ENCODE measurements at regions not wholly inside any gene's neighbourhood (a gene's known extent, or its start where the extent isn't known, plus 50 kb on each side); places are given as distances from the start of the nearest gene placed in this dataset.
"Not testable (repeated sequence)": the region's sequence is repeated elsewhere in the genome, so short reads cannot be mapped to it uniquely, and the experiment has no call there.

DNA sequence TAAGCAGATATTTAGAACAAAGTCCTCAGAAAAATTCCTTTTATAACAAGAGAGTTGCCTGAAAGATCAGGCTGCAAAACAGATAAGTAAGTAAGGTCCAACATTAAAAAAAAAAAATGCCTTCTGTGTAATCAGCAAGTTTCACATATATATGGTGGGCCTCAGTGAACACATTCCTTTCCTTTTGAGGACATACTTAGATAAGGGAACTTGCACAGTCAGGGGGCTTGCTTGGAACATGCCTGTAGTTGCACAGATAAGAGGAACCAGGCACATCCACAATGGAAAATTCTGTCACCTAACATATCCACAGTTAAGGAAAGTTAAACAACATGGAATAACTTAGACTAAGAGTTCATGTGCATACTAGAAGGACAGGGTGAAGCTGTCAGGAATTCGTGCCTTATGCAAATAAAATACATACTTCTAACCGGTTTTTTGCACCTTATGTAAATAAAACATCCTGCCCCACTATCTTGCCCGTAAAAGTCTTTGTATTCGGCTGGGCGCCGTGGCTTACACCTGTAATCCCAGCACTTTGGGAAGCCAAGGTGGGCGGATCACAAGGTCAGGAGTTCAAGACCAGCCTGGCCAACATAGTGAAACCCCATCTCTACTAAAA lies 257.3 kb downstream of the ZNF33B start:
- DNase-seq (ENCODE audit: extremely low read depth, low read depth, low spot score): no peak

DNA sequence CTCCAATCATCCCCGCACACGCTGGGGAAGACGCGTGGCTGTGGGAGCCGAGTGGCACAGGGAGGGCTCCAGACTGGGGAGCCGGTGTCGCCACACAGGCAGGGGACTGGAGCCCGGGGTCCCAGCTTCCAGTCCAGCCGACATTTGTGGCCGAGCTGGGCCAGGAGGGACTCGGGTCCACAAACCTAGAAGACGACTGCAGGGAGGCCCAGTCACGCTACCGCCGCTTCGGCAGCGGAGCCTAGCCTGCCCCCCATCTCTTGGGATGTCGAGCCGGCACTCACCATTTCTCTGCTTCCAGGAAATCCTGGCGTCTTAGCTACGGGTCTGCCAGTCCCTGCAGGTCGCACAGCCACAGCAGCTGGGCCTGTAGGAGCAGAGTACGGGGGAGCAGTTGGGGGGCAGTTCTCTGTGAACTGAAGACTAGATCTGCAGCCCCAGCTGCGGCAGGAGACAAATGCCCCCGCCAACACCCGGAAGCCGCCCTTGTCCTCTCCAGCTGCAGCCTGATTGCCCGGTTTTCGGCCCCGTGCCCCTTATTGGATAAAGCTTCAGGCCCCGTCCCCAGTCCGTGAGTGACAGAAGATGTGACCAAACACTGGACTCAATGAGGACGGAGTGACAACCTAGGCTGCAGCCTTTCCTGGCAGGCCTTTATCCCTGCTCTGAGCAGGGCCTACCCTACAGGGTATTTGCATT lies 270.7 kb downstream of the ZNF33B start:
- DNase-seq (ENCODE audit: extremely low read depth, low read depth, low spot score): peak; percentile 0

DNA sequence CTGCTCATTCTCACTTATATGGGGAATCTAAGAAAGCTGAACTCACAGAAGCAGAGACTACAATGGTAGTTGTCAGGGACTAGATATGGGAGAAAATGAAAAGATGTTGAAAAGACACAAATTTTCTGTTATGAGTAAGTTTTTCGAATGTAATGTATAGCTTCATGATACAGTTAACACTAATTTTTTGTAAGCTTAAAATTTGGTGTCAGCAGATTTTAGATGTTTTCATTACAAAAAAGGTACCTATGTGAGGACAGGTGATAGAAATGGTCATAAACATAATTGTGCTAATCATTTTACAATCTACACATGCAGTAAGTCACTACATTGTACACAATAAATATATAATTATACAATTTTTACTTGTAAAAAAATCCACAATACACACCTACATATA lies 286.6 kb downstream of the ZNF33B start:
- DNase-seq (ENCODE audit: extremely low read depth, low read depth, low spot score): no peak

DNA sequence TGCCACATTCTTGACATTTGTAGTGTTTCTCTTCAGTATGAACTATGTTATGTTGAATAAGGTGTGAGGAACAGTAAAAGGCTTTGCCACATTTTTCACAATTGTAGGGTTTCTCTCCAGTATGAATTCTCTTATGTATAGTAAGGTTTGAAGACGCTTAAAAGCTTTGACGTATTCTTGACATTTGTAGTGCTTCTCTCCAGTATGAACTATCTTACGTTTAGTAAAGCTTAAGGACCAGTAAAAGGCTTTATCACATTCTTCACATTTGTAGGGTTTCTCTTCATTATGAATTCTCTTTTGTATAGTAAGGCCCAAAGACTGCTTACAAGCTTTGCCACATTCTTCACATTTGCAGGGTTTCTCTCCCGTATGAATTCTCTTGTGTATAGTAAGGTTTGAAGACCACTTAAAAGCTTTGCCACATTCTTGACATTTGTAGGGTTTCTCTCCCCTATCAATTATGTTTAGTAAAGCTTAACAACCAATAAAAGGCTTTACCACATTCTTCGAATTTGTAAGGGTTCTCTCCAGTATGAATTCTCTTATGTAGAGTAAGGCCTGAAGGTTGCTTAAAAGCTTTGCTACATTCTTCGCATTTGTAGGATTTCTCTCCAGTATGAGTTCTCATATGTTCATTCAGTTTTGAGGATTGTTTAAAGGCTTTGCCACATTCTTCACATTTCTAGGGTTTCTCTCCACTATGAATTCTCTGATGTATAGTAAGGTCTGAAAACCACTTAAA lies 301.6 kb downstream of the ZNF33B start:
- not testable (repeated sequence) for DNase-seq (ENCODE audit: extremely low read depth, low read depth, low spot score)

DNA sequence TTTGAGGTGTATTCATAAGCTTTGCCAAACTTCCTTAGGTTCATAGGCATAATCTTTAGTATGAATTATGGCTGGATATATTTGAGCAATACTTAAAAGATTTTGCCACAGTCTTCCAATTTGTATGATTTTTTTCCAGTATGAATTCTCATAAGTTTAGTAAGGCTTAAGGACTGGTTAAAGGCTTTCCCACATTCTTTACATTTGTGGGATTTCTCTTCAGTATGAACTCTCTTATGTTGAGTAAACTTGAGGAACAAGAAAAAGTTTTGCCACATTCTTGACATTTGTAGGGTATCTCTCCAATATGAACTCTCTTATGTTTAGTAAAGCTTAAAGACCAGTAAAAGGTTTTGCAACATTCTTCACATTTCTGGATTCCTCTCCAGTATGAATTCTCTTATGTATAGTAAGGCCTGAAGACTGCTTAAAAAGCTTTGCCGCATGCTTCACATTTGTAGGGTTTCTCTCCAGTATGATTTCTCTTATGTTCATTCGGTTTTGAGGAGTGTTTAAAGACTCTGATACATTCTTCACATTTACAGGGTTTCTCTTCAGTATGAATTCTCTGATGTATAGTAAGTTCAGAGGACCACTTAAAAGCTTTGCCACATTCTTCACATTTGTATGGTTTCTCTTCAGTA lies 302.6 kb downstream of the ZNF33B start:
- not testable (repeated sequence) for DNase-seq (ENCODE audit: extremely low read depth, low read depth, low spot score)

DNA sequence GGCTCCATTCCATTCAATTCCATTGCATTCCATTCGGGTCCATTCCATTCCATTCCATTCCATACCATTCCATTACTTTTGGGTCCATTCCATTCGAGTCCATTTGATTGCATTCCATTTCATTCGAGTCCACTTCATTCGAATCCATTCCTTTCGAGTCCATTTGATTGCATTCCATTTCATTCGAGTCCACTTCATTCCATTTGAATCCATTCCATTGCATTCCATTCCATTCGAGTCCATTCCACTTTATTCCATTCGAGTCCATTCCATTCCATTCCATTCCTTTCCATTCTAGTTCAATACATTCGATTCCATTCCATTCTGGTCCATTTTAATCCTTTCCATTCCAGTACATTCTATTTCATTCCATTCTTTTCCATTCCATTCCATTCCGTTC lies 334.0 kb downstream of the ZNF33B start:
- no peak for DNase-seq (ENCODE audit: extremely low read depth, low read depth, low spot score)

DNA sequence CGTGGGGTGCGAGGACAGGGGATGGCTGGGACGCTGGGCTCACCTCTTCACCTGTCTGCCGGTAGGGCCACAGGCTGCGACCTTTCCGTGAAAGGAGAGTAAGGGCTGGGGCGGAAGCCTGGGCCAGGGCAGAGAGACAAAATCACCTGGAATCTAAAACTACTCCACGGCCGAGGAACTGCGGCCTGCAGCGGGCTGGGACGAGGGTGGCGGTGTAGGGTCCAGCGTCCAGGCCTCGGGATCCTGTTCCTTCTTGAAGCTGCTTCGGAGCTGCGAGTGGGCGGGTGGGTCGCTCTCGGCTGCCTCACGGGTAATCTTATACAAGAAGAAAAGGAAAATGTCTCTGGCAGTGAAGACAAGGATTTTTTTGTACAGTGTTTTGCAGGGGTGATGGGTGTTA lies 356.5 kb downstream of the ZNF33B start:
- DNase-seq (ENCODE audit: extremely low read depth, low read depth, low spot score): not testable (repeated sequence)

DNA sequence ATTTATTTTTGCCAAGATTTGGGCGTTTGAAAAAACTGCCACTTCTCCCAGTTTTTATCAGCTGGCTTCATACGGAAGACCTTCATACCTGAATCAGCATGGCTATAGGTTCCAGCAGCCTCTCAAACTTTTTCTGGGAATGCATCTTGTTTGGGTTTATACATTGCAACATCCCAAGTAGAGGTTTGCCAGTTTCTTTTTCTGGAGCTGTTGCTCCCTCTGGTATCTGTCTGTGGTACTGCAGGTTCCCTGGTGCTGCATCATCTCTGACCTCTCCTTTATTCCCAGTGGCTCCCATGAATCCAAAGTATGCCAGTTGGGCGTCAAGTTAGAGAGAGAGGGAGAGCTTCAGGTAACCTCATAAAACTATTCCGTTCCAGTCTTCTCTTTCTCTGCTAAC lies 368.6 kb downstream of the ZNF33B start:
- DNase-seq (ENCODE audit: extremely low read depth, low read depth, low spot score): not testable (repeated sequence)

DNA sequence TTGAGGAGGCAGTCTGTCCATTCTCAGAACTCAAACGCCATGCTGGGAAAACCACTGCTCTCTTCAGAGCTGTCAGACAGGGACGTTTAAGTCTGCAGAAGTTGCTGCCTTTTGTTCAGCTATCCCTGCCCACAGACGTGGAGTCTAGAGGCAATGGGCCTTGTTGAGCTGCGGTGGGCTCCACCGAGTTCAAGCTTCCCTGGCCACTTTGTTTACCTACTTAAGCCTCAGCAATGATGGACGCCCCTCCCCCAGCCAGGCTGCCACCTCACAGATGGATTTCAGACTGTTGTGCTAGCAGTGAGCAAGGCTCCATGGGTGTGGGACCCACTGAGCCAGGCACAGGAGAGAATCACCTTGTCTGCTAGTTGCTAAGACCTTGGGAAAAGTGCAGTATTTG lies 375.1 kb downstream of the ZNF33B start:
- not testable (repeated sequence) for DNase-seq (ENCODE audit: extremely low read depth, low read depth, low spot score)

DNA sequence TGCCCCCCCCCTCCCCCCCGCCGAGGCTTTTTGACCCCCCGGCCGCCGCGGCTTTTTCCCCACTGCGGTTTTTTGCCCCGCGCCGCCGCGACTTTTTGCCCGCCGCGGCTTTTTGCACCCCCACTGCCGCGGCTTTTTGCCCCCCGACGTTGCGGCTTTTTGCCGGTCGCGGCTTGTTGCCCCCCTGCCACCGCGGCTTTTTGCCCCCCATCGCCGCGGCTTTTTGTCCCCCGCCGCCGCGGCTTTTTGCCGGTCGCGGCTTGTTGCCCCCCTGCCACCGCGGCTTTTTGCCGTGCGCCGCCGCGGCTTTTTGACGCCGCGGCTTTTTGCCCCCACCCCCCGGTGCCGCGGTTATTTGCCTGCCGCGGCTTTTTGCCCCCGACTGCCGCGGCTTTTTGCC lies 395.4 kb downstream of the ZNF33B start:
- DNase-seq (ENCODE audit: extremely low read depth, low read depth, low spot score): not testable (repeated sequence)

DNA sequence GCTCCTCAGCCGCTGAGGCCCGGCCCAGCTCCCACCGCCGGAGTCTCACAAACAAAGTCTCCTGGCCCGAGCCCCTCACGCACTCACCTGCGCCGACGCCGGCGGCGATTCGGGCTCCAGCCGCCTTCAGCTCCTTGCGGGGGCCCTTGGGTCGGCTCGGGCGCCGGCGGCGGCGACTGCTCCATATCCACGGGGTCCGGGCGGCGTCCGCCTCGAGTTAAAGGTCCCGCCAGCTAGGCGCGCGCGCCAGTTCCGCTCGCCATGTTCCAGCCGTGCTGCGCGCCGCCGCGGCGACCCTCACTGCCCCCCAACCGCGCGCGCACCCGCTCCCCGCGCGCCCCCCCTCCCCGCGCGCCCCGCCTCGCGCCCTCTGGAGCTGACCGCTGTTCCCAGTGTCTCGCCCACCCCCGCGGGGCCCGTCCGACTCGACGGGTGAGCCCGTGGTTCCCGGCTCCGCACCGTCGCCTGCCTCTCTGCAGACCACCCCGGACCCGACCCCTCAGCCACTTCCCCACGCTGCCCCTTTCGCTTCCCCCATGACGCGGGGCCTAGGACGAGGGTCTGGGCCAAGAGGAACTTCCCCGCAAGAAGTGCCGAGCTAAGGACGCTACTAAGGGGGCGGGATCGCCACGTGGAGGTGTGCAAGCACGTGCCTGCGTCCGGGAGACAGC lies 396.1 kb downstream of the ZNF33B start:
- DNase-seq (ENCODE audit: extremely low read depth, low read depth, low spot score): no peak

DNA sequence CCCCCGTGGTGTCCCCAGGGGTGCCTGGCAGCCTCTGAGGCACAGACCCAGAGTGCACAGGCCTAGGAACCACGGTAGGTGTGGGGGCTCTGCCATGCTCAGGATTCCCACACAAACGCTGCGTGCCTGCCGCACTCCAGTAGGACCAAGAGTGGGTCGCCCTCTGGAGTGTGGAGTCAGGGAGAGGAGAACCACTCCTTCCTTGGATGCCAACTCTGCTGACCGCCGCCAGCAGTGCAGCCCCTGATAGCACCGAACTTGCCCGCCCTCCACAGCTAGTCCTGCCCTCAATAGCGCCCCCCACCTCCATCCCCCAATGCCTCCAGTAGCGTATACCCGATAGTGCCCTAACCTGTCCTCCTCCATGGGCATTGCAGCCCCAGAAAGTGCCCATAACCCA lies 402.0 kb downstream of the ZNF33B start:
- DNase-seq (ENCODE audit: extremely low read depth, low read depth, low spot score): not testable (repeated sequence)

DNA sequence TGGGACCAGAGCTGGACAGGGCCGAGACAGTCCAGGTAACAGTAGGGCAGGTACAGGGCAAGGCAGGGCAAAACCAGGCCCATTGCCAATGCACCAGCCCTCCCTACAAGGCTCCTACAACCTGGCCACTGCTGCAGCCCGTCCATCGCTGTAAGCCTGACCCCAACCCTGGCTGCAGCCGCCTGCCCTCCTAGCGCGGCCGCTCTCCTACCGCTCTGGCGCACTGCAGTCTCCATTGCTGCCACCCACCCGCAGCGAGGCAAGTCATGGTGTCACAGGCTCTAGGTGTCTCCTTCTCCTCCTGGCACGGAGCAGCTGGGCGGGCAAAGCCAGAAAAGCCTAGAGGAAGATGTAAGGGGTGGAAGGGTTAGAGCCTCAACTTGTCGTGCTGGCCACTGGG lies 402.6 kb downstream of the ZNF33B start:
- not testable (repeated sequence) for DNase-seq (ENCODE audit: extremely low read depth, low read depth, low spot score)

DNA sequence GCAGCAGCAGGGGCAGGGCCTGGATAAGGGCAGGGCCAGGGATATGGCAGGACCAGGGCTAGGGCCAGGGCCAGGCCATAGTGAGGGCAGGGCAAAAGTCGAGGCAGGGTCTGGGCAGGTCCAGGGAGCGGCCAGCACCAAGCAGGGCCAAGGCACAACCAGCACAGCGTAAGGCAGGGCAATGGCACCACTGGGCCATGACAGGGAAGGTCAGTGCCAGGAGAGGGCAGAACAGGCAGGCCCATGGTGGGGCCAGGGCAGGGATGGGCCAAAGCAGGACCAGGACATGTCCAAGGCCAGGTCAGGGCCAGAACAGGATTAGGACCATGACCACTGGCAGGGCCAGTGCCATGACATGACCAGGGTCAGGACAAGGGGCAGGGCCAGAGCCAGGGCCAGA lies 403.1 kb downstream of the ZNF33B start:
- DNase-seq (ENCODE audit: extremely low read depth, low read depth, low spot score): not testable (repeated sequence)

DNA sequence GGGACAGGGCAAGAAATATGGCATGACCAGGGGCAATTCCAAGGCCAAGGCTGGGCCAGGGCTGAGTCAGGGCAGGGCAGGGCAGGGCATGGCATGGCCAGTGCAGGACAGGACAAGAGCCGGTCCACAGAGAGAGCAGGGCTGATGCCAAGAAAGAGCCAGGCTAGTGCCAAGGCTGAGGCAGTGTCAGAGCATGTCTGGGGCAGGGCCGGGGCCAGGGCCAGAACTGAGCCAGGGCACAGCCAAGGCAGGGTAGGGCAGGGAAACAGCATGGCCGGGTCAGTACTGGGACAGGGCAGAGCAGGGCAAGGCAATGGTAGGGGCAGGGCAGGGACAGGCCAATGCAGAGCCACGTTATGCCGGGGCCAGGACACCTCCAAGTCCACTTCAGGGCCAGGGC lies 403.9 kb downstream of the ZNF33B start:
- DNase-seq (ENCODE audit: extremely low read depth, low read depth, low spot score): not testable (repeated sequence)

DNA sequence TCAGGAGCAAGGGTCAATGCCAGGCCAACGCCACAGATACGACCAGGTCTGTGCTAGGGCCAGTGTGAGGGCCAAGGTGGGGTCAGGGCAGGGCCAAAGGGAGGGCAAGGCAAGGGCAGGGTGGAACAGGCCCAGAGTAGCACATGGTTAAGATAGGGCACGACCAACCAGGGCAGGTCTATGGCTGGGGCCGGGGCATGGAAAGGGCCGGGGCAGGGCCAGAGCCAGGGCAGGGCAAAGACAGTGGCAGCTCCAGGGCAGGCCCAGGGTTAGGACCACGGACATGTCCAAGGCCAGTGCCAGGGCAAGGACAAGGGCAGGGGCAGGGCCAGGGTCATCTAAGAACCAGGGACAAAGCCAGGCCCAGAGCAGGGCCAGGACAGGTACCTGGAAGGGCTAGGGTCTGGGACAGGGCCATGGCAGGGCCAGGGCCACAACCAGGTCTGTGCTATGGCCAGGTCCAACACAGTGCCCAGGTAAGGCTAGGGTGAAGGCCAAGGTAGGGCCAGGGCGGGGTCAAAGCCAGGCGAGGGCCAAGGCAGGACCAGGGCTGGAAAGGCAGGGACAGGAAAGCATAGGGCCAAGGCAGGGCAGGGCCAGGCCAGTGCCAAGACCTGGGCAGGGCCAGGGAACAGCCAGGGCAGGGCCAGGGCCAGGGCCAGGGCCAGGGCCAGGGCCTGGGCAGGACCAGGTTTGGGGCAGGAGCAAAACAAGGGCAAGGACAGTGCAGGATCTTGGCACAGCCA lies 404.7 kb downstream of the ZNF33B start:
- DNase-seq (ENCODE audit: extremely low read depth, low read depth, low spot score): not testable (repeated sequence)

DNA sequence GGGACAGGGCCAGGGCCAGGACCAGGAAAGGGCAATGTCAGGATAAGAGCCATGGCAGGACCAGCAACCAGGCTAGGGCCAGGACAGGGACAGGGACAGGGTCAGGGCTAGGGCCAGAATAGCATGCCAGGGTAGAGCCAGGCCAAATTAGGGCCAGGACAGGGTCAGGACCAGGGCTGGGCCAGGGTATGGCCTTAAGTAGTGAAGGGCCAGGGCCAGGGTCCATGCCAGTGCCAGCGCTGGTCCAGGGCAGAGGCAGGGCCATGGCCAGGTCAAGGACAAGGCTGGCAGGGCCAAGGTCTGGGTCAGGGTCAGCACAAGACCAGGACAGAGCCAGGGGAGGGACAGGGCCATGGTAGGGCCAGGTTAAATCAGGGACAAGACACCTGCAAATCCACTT lies 405.4 kb downstream of the ZNF33B start:
- DNase-seq (ENCODE audit: extremely low read depth, low read depth, low spot score): not testable (repeated sequence)

DNA sequence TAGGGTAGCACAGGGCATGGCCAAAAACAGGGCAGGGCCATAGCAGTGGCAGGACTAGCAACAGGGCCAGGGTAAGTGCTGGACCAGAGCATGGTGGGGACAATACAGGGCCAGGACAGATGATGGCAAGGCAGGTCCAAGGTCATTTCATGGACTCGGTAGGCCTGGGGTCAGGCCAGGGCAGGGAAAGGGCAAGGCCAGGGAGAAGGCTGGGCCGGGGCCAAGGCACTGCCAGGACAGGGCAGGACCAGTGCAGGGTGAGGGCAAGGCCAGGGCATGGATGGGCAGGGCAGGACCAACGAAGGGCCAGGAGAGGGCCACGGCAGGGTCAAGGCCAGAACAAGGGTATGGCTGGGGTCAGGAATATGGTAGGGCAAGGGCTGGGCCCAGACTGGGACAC lies 407.6 kb downstream of the ZNF33B start:
- DNase-seq (ENCODE audit: extremely low read depth, low read depth, low spot score): not testable (repeated sequence)

DNA sequence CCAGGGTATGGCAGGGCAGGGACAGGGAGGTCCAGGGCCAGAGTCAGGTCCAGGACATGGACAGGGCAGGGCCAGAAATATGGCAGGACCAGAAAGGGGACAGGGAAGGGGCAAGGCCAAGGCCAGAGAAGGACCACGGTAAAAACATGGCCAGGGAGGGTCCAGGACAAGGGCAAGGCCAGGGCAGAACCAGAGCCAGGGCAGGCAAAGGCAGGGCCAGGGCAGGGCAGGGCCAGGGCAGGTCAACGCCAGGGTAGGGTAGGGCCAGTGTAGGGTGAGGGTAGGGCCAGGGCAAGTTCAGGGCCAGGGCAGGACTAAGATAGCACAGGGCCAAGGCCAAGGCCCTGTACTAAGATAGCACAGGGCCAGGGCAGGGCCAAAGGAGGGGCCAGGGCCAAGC lies 408.3 kb downstream of the ZNF33B start:
- DNase-seq (ENCODE audit: extremely low read depth, low read depth, low spot score): not testable (repeated sequence)

DNA sequence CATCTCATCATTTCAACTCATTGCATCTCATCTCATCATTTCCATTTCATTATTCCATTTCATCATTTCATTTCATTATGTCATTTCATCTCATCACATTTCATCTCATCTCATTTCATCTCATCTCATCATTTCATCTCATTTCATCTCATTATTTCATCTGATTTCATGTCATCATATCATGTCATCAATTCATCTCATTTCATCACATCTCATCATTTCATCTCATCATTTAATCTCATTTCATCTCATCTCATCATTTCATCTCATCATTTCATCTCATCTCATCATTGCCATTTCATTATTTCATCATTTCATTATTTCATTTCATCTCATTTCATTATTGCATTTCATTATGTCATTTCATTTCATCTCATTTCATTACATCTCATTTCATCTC lies 410.5 kb downstream of the ZNF33B start:
- DNase-seq (ENCODE audit: extremely low read depth, low read depth, low spot score): not testable (repeated sequence)

Measured in glomerular endothelial cell (primary cell).